Mesenchymal stem cell (in vitro differentiated cells and primary cell): ENCODE measurements at regions not wholly inside any gene's neighbourhood (a gene's known extent, or its start where the extent isn't known, plus 50 kb on each side); places are given as distances from the start of the nearest gene placed in this dataset.

Source experiments
- DNase-seq: peaks from one replicate; pipeline ENCODE4 v3.0.0-alpha.2; 2013
- H2AFZ ChIP-seq: one replicate; pipeline ENCODE4 v1.6.1; 2013; ENCODE audit warnings: low read depth, mild to moderate bottlenecking, control low read depth, inconsistent platforms, low read length, moderate library complexity
- H2AK5ac ChIP-seq: 2 replicates; pipeline ENCODE4 v1.6.1; 2013; ENCODE audit warnings: low read length, moderate library complexity, mild to moderate bottlenecking, inconsistent platforms; ENCODE audit not compliant: severe bottlenecking
- H2BK120ac ChIP-seq: one replicate; pipeline ENCODE4 v1.6.1; 2013; ENCODE audit warnings: low read depth, mild to moderate bottlenecking, inconsistent platforms, low read length, moderate library complexity
- H2BK12ac ChIP-seq, 2 experiments: one replicate each; pipeline ENCODE4 v1.6.1; 2013; ENCODE audit warnings: inconsistent platforms in 2 of 2, low read length in 2 of 2, mild to moderate bottlenecking in 2 of 2, moderate library complexity in 2 of 2, control low read depth in 1 of 2
- H2BK15ac ChIP-seq: one replicate; pipeline ENCODE4 v1.6.1; 2013; ENCODE audit warnings: mild to moderate bottlenecking, low read depth, inconsistent platforms; ENCODE audit not compliant: poor library complexity, severe bottlenecking
- H2BK5ac ChIP-seq: 2 replicates; pipeline ENCODE4 v1.6.1; 2013; ENCODE audit warnings: low read depth, mild to moderate bottlenecking, low read length, control low read depth, inconsistent platforms; ENCODE audit not compliant: poor library complexity, severe bottlenecking
- H3K14ac ChIP-seq, 2 experiments: one replicate each; pipeline ENCODE4 v1.6.1; 2013; ENCODE audit warnings: inconsistent platforms in 2 of 2, low read length in 2 of 2, control low read depth in 1 of 2, mild to moderate bottlenecking in 1 of 2, moderate library complexity in 1 of 2
- H3K18ac ChIP-seq, 2 experiments: one replicate each; pipeline ENCODE4 v1.6.1; 2013; ENCODE audit warnings: inconsistent platforms in 2 of 2, low read length in 2 of 2, control low read depth in 1 of 2, low read depth in 1 of 2, mild to moderate bottlenecking in 1 of 2
- H3K23ac ChIP-seq, 2 experiments: one replicate each; pipeline ENCODE4 v1.6.1; 2013; ENCODE audit warnings: inconsistent platforms in 2 of 2, low read length in 2 of 2, mild to moderate bottlenecking in 2 of 2, moderate library complexity in 2 of 2, control low read depth in 1 of 2
- H3K27ac ChIP-seq: 2 replicates; pipeline ENCODE4 v1.5.1; 2013; ENCODE audit warnings: mild to moderate bottlenecking, moderate library complexity, low read length, control low read depth, inconsistent platforms; ENCODE audit not compliant: poor library complexity, severe bottlenecking
- H3K27me3 ChIP-seq, 2 experiments: 2 replicates each; pipeline versions ENCODE4 v1.6.1 to v1.7.0; 2013; ENCODE audit warnings: low read length in 2 of 2, mild to moderate bottlenecking in 2 of 2, moderate library complexity in 2 of 2, control low read depth in 1 of 2, inconsistent platforms in 1 of 2; ENCODE audit not compliant: control insufficient read depth in 1 of 2, insufficient read depth in 1 of 2
- H3K36me3 ChIP-seq, 2 experiments: 2 replicates each; pipeline versions ENCODE4 v1.6.1 to v1.7.0; 2013; ENCODE audit warnings: low read length in 2 of 2, control low read depth in 1 of 2, inconsistent platforms in 1 of 2, low read depth in 1 of 2, mild to moderate bottlenecking in 1 of 2; ENCODE audit not compliant: insufficient read depth in 2 of 2, control insufficient read depth in 1 of 2
- H3K4ac ChIP-seq, 2 experiments: one replicate each; pipeline ENCODE4 v1.6.1; 2013; ENCODE audit warnings: inconsistent platforms in 2 of 2, low read length in 2 of 2, mild to moderate bottlenecking in 2 of 2, moderate library complexity in 2 of 2, control low read depth in 1 of 2, low read depth in 1 of 2
- H3K4me1 ChIP-seq: 2 replicates; pipeline ENCODE4 v1.6.1; 2013; ENCODE audit warnings: low read depth, low read length, control low read depth; ENCODE audit not compliant: control insufficient read depth, insufficient read depth
- H3K4me2 ChIP-seq: 2 replicates; pipeline ENCODE4 v1.6.1; 2013; ENCODE audit warnings: low read length, mild to moderate bottlenecking, inconsistent platforms; ENCODE audit not compliant: poor library complexity, severe bottlenecking
- H3K4me3 ChIP-seq, 2 experiments: 2 replicates each; pipeline versions ENCODE4 v1.5.1 to v1.7.0; 2013; ENCODE audit warnings: low read length in 2 of 2, mild to moderate bottlenecking in 2 of 2, control low read depth in 1 of 2, low read depth in 1 of 2; ENCODE audit not compliant: insufficient read depth in 1 of 2
- H3K79me1 ChIP-seq: replicated peaks from 2 replicates; pipeline ENCODE4 v1.6.1; 2013; ENCODE audit warnings: mild to moderate bottlenecking, control low read depth, low read length, inconsistent platforms; ENCODE audit not compliant: poor library complexity, severe bottlenecking
- H3K9ac ChIP-seq: 2 replicates; pipeline ENCODE4 v1.7.0; 2013; ENCODE audit warnings: mild to moderate bottlenecking, low read length, moderate library complexity
- H3K9me3 ChIP-seq: 2 replicates; pipeline ENCODE4 v1.7.0; 2013; ENCODE audit warnings: mild to moderate bottlenecking, low read length; ENCODE audit not compliant: control insufficient read depth
- H4K8ac ChIP-seq: one replicate; pipeline ENCODE4 v1.6.1; 2013; ENCODE audit warnings: inconsistent platforms, mild to moderate bottlenecking, low read length, moderate library complexity
- H4K91ac ChIP-seq: one replicate; pipeline ENCODE4 v1.6.1; 2013; ENCODE audit warnings: mild to moderate bottlenecking, low read length, inconsistent platforms
- WGBS: methylation state at CpG from one replicate; pipeline ENCODE4 v1.1.7; 2013; ENCODE audit warnings: mixed read lengths; 5-methylcytosine and 5-hydroxymethylcytosine counted together

GRCh38 chr13:82412749-82413148 is 1469.5 kb downstream of the SLITRK1 start:
- H3K27ac ChIP-seq: no peak overlapping the region
- no peak overlapping the region for H2BK120ac ChIP-seq
- WGBS: 60% methylated on average over 3 of the region's 5 CpGs
- H2BK5ac ChIP-seq: no peak overlapping the region
- H3K27me3 ChIP-seq: no peaks in the 10 kb centered on the region
- no peak overlapping the region for H4K91ac ChIP-seq
- no peaks in the 10 kb centered on the region for H3K36me3 ChIP-seq
- H2AFZ ChIP-seq: no peak overlapping the region
- H4K8ac ChIP-seq: no peak overlapping the region
- no peaks in the 10 kb centered on the region for H3K79me1 ChIP-seq
- H2BK12ac ChIP-seq: no peak overlapping the region
- H3K9ac ChIP-seq: no peak overlapping the region
- no peak for DNase-seq
- no peaks in the 10 kb centered on the region for H3K4me1 ChIP-seq
- H2BK15ac ChIP-seq: no peak overlapping the region
- no peak overlapping the region for H3K14ac ChIP-seq
- no peak overlapping the region for H3K18ac ChIP-seq
- H3K9me3 ChIP-seq: no peaks in the 10 kb centered on the region
- H3K23ac ChIP-seq: no peak overlapping the region
- no peak overlapping the region for H2AK5ac ChIP-seq
- H3K4me2 ChIP-seq: no peak overlapping the region
- no peak overlapping the region for H3K4ac ChIP-seq
- no peak overlapping the region for H3K4me3 ChIP-seq

GRCh38 chr13:82407321-82407720 is 1475.0 kb downstream of the SLITRK1 start:
- Histone ChIP-seq H3K4me2 (no peak overlapping the region), H3K36me3 (no peaks in the 10 kb centered on the region), H3K9me3 (peaks cover 2% of the 10 kb centered on the region), H3K18ac (no peak overlapping the region), H2BK5ac (no peak overlapping the region), H2BK12ac (no peak overlapping the region), H3K23ac (no peak overlapping the region), H2BK120ac (no peak overlapping the region), H2BK15ac (no peak overlapping the region), H2AFZ (no peak overlapping the region), H3K14ac (no peak overlapping the region), H4K91ac (no peak overlapping the region), H3K4ac (no peak overlapping the region), H3K9ac (no peak overlapping the region), H3K27me3 (no peaks in the 10 kb centered on the region), H3K27ac (no peak overlapping the region), H3K4me3 (no peak overlapping the region), H3K4me1 (no peaks in the 10 kb centered on the region), H2AK5ac (no peak overlapping the region), H3K79me1 (no peaks in the 10 kb centered on the region), H4K8ac (no peak overlapping the region)
- no peak for DNase-seq
- WGBS: 84% methylated on average over 4 of the region's 4 CpGs

GRCh38 chr13:82374719-82375118 is 1507.6 kb downstream of the SLITRK1 start:
- Histone ChIP-seq H2AK5ac (no peak overlapping the region), H3K23ac (no peak overlapping the region), H4K91ac (no peak overlapping the region), H2BK120ac (no peak overlapping the region), H3K36me3 (no peaks in the 10 kb centered on the region), H3K9ac (no peak overlapping the region), H3K27me3 (no peaks in the 10 kb centered on the region), H2BK12ac (no peak overlapping the region), H2BK5ac (no peak overlapping the region), H4K8ac (no peak overlapping the region), H3K9me3 (peaks cover 12% of the 10 kb centered on the region), H3K4me2 (no peak overlapping the region), H3K4me1 (no peaks in the 10 kb centered on the region), H3K4me3 (no peak overlapping the region), H3K4ac (no peak overlapping the region), H3K18ac (no peak overlapping the region), H3K79me1 (no peaks in the 10 kb centered on the region), H3K14ac (no peak overlapping the region), H3K27ac (no peak overlapping the region), H2BK15ac (no peak overlapping the region), H2AFZ (no peak overlapping the region)
- no peak for DNase-seq

GRCh38 chr13:82370316-82370715 is 1512.0 kb downstream of the SLITRK1 start:
- Histone ChIP-seq H2BK12ac (no peak overlapping the region), H3K4me1 (no peaks in the 10 kb centered on the region), H2BK15ac (no peak overlapping the region), H3K4me3 (no peak overlapping the region), H3K9ac (no peak overlapping the region), H4K91ac (no peak overlapping the region), H2AK5ac (no peak overlapping the region), H3K27me3 (no peaks in the 10 kb centered on the region), H3K9me3 (no peaks in the 10 kb centered on the region), H3K18ac (no peak overlapping the region), H3K23ac (no peak overlapping the region), H3K79me1 (no peaks in the 10 kb centered on the region), H3K4ac (no peak overlapping the region), H3K36me3 (no peaks in the 10 kb centered on the region), H4K8ac (no peak overlapping the region), H3K4me2 (no peak overlapping the region), H2AFZ (no peak overlapping the region), H3K27ac (no peak overlapping the region), H3K14ac (no peak overlapping the region), H2BK120ac (no peak overlapping the region), H2BK5ac (no peak overlapping the region)
- DNase-seq: no peak
- WGBS: 55% methylated on average over 1 of the region's 1 CpG
